SH-SY5Y (cell line): ENCODE measurements at regions not wholly inside any gene's neighbourhood (a gene's known extent, or its start where the extent isn't known, plus 50 kb on each side); places are given as distances from the start of the nearest gene placed in this dataset.

ENCODE experiments used
- GATA2 ChIP-seq: IDR thresholded peaks from 2 replicates; pipeline ENCODE4 v1.6.1; 2011; ENCODE audit warnings: mild to moderate bottlenecking, low read depth, low read length
- GATA3 ChIP-seq: IDR thresholded peaks from 2 replicates; pipeline ENCODE4 v1.6.1; 2011; ENCODE audit warnings: low read depth, mild to moderate bottlenecking, low read length, moderate library complexity

DNA sequence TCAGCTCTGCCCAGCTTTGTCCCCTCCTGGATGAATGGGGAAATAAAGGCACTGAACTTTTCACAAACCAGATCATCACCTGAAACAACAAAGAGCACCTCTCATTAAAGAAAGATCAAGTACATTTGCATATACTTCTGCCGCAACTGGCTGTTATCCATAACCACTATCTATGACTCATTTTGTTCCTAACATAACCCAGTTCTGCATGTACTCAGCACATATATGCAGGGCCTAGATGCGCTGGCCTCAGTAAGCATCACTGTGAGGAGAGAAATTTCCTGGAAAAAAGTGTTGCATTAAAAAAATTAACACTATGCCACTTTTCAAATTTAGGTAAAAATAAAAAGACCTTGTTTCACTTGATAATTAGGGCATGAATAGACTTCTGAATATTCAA is 1718.4 kb downstream of the TP53TG3F start:
- no peak for TF ChIP-seq GATA2
- no peak for TF ChIP-seq GATA3
